ENCODE measurements at regions not wholly inside any gene's neighbourhood (a gene's known extent, or its start where the extent isn't known, plus 50 kb on each side); places are given as distances from the start of the nearest gene placed in this dataset.

GRCh38 chr11:104661901-104662300, 236.4 kb downstream of the CASP12 start:
- no peak for TF ChIP-seq EP300 (IDR thresholded peaks at IDR 0.05)
- no peak for TF ChIP-seq POLR2A (IDR thresholded peaks at IDR 0.05)
- TF ChIP-seq POLR2AphosphoS5 (IDR thresholded peaks at IDR 0.05) = no peak
- TF ChIP-seq CTCF (IDR thresholded peaks at IDR 0.05) = no peak

GRCh38 chr11:104661471-104661870, 236.8 kb downstream of the CASP12 start:
- no peak overlapping the region for H3K4me3 ChIP-seq
- no peaks in the 10 kb centered on the region for H3K9me3 ChIP-seq
- no peak for TF ChIP-seq POLR2A (IDR thresholded peaks at IDR 0.05)
- TF ChIP-seq POLR2AphosphoS5 (IDR thresholded peaks at IDR 0.05) = no peak
- TF ChIP-seq CTCF (IDR thresholded peaks at IDR 0.05) = no peak
- TF ChIP-seq EP300 (IDR thresholded peaks at IDR 0.05) = no peak
- no peak overlapping the region for H3K27ac ChIP-seq
- H3K36me3 ChIP-seq = no peaks in the 10 kb centered on the region
- WGBS, 5 donors = 60 to 70% (median 69%) methylated on average over 5 of the region's 5 CpGs
- no peaks in the 10 kb centered on the region for H3K4me1 ChIP-seq
- intact Hi-C loops (cut with DNase I; ENCODE audit: low total_unique reads) = no loop called here
- no peaks in the 10 kb centered on the region for H3K27me3 ChIP-seq
- DNase-seq = no peak

More at GRCh38 chr11:104661901-104662300, 236.4 kb downstream of the CASP12 start:
- no peaks in the 10 kb centered on the region for H3K27me3 ChIP-seq
- H3K36me3 ChIP-seq = no peaks in the 10 kb centered on the region
- intact Hi-C loops (cut with DNase I; ENCODE audit: low total_unique reads) = no loop called here
- no peaks in the 10 kb centered on the region for H3K9me3 ChIP-seq
- H3K4me1 ChIP-seq = no peaks in the 10 kb centered on the region
- 67 to 88% (median 83%) methylated on average over 1 of the region's 1 CpG for WGBS, 5 donors
- no peak for DNase-seq
- H3K4me3 ChIP-seq = no peak overlapping the region
- H3K27ac ChIP-seq = no peak overlapping the region

- Histone ChIP-seq H3K9me3 (no peaks in the 10 kb centered on the region), H3K36me3 (no peaks in the 10 kb centered on the region), H3K4me3 (no peak overlapping the region), H3K27ac (no peak overlapping the region), H3K4me1 (peaks cover 0 to 6% (median 0%) of the 10 kb centered on the region in 4 donors), H3K27me3 (no peaks in the 10 kb centered on the region)
- no peak for DNase-seq
- intact Hi-C loops (cut with DNase I; ENCODE audit: low total_unique reads) = no loop called here
- TF ChIP-seq CTCF (IDR thresholded peaks at IDR 0.05) (no peak), EP300 (IDR thresholded peaks at IDR 0.05) (no peak), POLR2AphosphoS5 (IDR thresholded peaks at IDR 0.05) (no peak), POLR2A (IDR thresholded peaks at IDR 0.05) (no peak)
- 78 to 87% (median 79%) methylated on average over 3 of the region's 3 CpGs for WGBS, 5 donors
These were observed 240.1 kb downstream of the CASP12 start for GRCh38 chr11:104658177-104658576.

GRCh38 chr11:104657083-104657482, 241.2 kb downstream of the CASP12 start:
- WGBS, 5 donors = 83 to 89% (median 88%) methylated on average over 2 of the region's 2 CpGs
- Histone ChIP-seq H3K27me3 (no peaks in the 10 kb centered on the region), H3K4me1 (peaks cover 0 to 10% (median 0%) of the 10 kb centered on the region in 4 donors), H3K27ac (no peak overlapping the region), H3K4me3 (no peak overlapping the region), H3K36me3 (no peaks in the 10 kb centered on the region), H3K9me3 (no peaks in the 10 kb centered on the region)
- no peak for TF ChIP-seq POLR2A (IDR thresholded peaks at IDR 0.05)
- no peak for TF ChIP-seq CTCF (IDR thresholded peaks at IDR 0.05)
- TF ChIP-seq POLR2AphosphoS5 (IDR thresholded peaks at IDR 0.05) = no peak
- TF ChIP-seq EP300 (IDR thresholded peaks at IDR 0.05) = no peak
- intact Hi-C loops (cut with DNase I; ENCODE audit: low total_unique reads) = no loop called here
- DNase-seq = no peak

All from stomach (tissue), 8 donors.